Left cardiac atrium (tissue), 4 donors: ENCODE measurements at regions not wholly inside any gene's neighbourhood (a gene's known extent, or its start where the extent isn't known, plus 50 kb on each side); places are given as distances from the start of the nearest gene placed in this dataset.
A peak's percentile ranks its signal among the peaks of the same experiment; 100 is the strongest.

Experiments used
- ATAC-seq, 2 donors: fragments of 200-7000 bp; cut with Tn5 transposase; one replicate each; pipeline ENCODE4 v1.9.1; 2020; ENCODE audit warnings: mild to moderate bottlenecking in 2 of 2, moderate library complexity in 2 of 2
- DNase-seq: peaks from one replicate; pipeline ENCODE4 v3.0.0-alpha.2; 2020
- intact Hi-C, 2 donors: fragments of 100-400 bp; cut with DNase I; formaldehyde crosslinking; loops; one replicate each; pipeline versions ENCODE4 v1.14.1 to v1.15.1; 2022 to 2023
- donor health status: DM: no; HTN: yes; CAD: no.
- donor health status: DM: no; HTN: yes; CAD: no; lungs with severe emphysema.
- donor health status: DM: yes; HTN: yes; CAD: no.
- donor health status: Dilated cardiomyopathy.

- intact Hi-C loops = no loop called here
- ATAC-seq = peak in 1 of 2 donors; percentile 71
- no peak for DNase-seq
Observed at GRCh38 chr6:145206247-145206907, 528.9 kb downstream of the EPM2A start.

DNA sequence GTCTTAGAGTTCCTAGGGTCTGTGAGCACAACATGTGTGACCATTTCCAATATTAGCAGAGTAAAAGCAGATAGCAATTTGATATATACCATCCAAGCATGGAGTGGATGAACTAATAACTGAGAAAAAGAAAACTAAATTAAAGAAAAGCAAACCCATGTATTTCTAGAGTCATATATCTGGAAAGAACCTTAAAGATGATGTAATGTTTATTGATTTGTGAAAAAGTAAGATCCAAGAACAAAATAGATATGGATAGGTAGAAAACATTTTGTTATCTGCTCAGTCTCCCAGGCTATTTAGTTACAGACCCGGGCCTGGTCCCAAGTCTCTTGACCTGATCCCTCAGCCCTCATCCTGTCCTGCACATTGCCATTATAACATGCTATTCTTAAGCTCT lies 526.8 kb downstream of the EPM2A start:
- ATAC-seq (no peak), DNase-seq (no peak)
- intact Hi-C loops = no loop called here

DNA sequence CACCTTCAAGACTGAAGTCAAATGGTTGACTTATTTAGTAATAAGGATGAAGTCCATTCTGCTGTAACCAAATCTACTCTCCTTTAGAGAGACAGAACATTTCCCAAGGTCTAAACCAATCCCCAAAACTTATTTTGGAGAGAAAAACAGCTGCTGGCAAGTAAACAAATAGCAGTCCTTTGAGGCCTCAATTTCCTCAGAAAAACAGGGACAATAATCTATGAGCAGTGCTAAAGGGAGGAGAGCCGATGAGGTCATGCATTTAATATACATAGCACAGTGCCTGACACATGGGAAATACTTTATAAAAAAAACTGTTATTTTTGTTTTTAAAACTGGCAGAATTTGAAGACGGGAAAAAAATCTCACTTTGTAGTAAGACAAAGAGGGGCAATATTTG lies 526.0 kb downstream of the EPM2A start:
- intact Hi-C loops = no loop called here
- DNase-seq = no peak
- ATAC-seq = no peak

DNA sequence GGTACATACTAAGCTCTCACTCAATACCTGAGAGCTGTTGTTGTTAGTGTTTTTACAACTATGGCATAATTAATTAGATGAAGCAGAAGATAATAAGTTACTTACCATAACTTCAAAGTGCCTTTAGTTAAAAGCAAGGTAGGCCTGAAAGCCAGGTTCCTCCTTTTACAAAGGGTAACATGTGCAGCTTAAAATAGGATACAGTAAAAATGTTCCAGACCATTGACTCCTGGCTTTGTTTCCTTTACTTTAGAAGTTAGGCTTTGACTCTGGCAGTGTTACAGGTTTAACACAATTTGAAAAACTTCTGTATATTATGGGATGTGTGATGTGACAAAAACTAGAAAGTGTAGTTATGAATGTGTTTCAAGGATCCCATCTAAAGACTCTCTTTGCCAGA lies 522.5 kb downstream of the EPM2A start:
- ATAC-seq (no peak), DNase-seq (no peak)
- intact Hi-C loops = no loop called here

DNA sequence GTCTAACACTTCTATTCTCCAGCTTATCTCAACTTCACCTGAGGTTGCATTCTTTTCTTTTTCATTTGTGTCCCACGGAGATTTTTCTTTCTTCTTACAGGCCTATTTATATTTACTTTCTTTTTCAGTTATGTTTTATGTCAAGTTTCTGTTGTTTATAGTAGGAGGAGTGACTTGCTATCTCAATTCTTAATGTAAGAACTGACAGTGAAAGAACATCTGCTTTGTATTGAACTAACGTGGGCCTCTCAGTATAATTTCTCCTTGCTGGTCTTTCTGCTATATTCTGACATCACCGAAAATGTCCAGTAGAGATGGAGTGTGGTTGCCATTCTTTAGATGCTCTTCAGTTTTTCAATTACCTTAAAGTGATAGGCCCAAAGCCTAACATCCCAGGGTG lies 521.7 kb downstream of the EPM2A start:
- DNase-seq (no peak), ATAC-seq (no peak)
- intact Hi-C loops = loop anchor here in 1 of 2 donors (2.0 kb wide), 1 partner anchor 631 kb away; no protein-coding TSS in a partner anchor

- intact Hi-C loops = loop anchor here in 1 of 2 donors (2.0 kb wide), 1 partner anchor 632 kb away; no protein-coding TSS in a partner anchor
- ATAC-seq (no peak), DNase-seq (no peak)
Observed at GRCh38 chr6:145214570-145214969, 520.8 kb downstream of the EPM2A start.

GRCh38 chr6:145224450-145224849 lies 510.9 kb downstream of the EPM2A start:
- intact Hi-C loops = no loop called here
- DNase-seq = no peak
- ATAC-seq = no peak

DNA sequence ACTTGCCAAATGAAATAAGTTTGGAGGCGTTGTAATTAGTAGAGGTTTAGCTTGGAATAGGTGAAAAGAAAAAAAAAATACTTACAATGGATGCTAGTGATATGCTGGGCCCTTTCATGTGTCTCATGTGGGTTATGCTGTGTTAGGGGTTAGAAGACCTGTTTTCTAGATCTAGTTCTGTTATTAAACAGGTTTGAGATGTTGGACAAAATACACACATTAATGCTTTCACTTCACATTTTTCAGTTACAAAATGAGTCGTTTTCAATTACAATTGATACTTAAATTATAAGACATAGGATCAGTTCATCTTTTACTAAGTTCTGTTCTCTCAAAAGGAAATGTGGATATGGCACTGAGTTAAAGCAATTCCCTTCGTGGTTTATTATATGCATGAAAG lies 509.8 kb downstream of the EPM2A start:
- ATAC-seq (no peak), DNase-seq (no peak)
- intact Hi-C loops = no loop called here

GRCh38 chr6:145227593-145227992 lies 507.7 kb downstream of the EPM2A start:
- intact Hi-C loops = no loop called here

DNA sequence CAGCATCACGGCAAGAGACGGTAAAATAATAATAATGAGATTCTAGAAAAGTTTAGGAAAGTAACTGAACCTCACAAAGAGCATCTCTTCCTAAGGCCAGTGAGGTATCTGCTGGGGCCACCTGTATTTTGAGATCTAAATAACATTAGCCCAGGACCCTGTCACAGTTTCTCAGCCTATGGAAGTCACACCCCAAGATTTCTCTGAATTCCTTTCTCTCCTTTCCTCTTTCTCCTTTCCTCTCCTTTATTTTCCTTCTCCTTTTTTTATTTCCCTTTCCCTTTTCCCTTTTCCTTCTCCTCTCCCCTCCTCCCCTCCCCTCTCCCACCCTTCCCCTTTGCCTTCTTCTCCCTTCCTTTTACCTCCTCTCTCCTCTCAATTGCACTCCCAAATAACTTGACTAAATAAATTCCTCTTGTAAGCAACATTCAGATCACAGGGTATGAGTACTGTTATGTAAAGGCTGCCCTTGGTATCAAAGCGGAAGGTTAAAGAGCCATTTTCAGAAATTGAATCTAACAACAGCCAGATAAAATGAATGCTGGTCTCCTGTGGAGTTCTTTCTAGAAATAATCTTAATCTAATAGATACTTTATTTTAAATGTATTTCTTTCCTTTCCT lies 506.2 kb downstream of the EPM2A start:
- ATAC-seq = no peak
- DNase-seq = no peak
- intact Hi-C loops = no loop called here

More at GRCh38 chr6:145227593-145227992, 507.7 kb downstream of the EPM2A start:
- ATAC-seq (no peak), DNase-seq (no peak)

- DNase-seq (no peak), ATAC-seq (no peak)
- intact Hi-C loops = no loop called here
Observed at GRCh38 chr6:145233955-145234354, 501.4 kb downstream of the EPM2A start.

GRCh38 chr6:145235207-145235606 lies 500.1 kb downstream of the EPM2A start:
- DNase-seq (no peak), ATAC-seq (no peak)
- intact Hi-C loops = no loop called here

DNA sequence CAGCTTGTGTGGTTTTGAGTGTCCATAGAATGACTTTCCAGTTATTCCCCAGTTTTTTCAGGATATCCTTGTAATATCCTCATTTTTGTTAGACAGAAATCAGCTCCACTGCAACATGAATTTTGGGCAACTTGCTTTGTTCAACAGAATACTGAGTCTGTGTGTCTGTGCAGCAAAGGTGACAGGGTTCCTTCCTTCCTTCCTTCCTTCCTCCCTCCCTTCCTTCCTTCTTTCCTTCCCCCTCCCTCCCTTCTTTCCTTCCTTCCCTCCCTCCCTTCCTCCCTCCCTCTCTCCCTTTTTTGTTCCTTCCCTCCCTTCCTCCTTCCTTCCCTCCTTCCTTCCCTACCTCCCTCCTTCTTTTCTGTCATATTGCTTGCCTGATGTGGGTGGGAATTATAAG lies 496.5 kb downstream of the EPM2A start:
- DNase-seq (no peak), ATAC-seq (no peak)
- intact Hi-C loops = no loop called here

- intact Hi-C loops = no loop called here
- ATAC-seq (no peak), DNase-seq (no peak)
Observed at GRCh38 chr6:145241039-145241438, 494.3 kb downstream of the EPM2A start.

DNA sequence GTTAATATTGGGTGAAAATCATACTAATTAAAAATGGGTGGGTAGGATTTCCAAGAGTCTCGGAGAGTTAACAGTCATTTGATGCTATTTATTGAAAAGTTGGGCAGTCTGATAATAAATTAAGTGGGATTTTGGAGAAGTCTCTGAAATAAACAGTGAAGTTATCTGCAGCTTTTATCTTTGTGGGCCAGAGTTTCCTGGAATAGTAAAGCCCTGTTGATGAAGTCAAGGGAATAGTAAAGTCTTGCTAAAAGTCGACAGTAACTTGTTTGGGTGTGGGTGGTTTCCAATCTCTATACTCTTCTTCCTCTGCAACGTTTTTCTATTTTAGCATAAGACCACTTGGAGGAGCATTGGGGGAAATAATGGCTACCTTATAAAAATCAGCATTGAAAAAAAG lies 493.6 kb downstream of the EPM2A start:
- DNase-seq = no peak
- ATAC-seq = no peak
- intact Hi-C loops = no loop called here

DNA sequence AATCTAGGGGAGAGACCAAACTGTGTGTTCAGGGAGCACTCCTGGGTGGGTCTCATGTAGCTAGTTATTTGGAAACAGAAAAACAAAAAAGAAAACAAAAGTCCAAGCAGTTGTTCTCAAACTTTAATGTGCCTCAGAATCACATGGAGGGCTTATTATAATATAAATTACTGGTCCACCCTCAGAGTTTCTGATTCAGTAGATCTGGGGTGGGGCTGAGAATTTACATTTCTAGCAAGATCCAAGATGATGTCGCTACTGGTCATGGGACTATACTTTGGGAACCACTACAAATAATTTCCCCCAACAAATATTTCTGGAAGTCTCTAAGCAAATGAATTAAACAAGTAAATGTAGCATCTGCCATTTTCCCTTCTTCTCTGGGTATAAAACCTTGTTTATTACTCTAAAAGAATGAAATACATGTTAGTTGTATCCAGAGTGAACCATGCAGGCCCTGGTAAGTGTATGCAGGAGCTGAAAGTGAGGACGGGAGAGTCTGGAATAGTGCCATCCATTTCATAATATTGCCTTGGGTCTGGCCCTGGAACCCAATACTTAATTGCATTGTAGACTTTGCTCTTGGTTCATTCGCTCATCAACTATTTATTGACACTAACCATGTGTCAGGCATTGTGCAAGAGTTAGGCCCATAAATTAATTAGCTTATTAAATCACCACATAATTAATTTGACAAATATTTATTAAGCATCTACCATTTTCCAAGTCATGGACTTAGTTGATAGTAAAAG lies 490.8 kb downstream of the EPM2A start:
- DNase-seq (no peak), ATAC-seq (no peak)
- intact Hi-C loops = no loop called here

GRCh38 chr6:145245119-145245518 lies 490.2 kb downstream of the EPM2A start:
- ATAC-seq (no peak), DNase-seq (no peak)
- intact Hi-C loops = no loop called here

DNA sequence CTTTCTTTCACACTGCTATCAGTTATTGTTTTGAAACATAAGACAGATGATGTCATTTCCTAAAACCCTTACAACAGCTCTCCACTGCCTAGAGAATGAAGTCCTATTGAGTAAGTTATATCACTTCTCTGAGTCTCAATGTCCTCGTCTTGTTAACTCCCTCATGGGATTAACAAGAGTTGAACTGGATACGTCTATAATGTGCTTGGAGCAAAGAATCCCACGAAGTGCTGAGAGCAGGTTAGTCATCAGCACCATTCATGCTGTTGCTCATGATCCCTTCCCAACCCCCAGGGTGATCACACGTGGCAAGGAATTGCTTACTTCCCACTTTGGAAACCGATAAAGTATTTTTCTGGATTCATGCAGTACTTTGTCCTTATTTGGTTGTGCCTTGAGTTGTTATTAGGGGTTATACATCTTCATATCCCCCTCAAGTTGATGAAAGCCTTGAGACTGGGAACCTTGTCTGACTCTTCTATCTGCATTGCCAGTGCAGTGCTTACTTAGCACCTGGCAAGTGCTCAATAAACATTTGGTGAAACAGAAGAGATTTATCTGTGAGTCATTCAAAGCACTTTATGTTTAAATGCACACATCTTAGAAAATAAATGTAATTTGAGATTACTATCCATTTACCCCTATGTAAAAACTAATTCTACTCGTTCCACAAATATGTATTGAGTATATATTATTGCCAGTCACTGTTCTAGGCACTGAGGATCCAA lies 487.5 kb downstream of the EPM2A start:
- no peak for ATAC-seq
- DNase-seq = no peak
- intact Hi-C loops = no loop called here

- intact Hi-C loops = no loop called here
- DNase-seq (no peak), ATAC-seq (no peak)
Observed at GRCh38 chr6:145250436-145250835, 484.9 kb downstream of the EPM2A start.

GRCh38 chr6:145252737-145253136 lies 482.6 kb downstream of the EPM2A start:
- DNase-seq (no peak), ATAC-seq (no peak)
- intact Hi-C loops = no loop called here
